Stimulated activated naive CD8-positive, alpha-beta T cell treated with anti-CD3 and anti-CD28 coated beads, Interleukin-15, Interleukin-2, amounts not matched to agents 100 ng/mL and 50 ng/mL, for 24 hours (primary cell): ENCODE measurements at regions not wholly inside any gene's neighbourhood (a gene's known extent, or its start where the extent isn't known, plus 50 kb on each side); places are given as distances from the start of the nearest gene placed in this dataset.
"Not testable (repeated sequence)": the region's sequence is repeated elsewhere in the genome, so short reads cannot be mapped to it uniquely, and the experiment has no call there.

Source experiments
- H3K27ac Mint-ChIP-seq: one replicate; pipeline ENCODE4 v1.8.0; 2021; ENCODE audit warnings: mild to moderate bottlenecking, mixed read lengths
- H3K27me3 Mint-ChIP-seq: one replicate; pipeline ENCODE4 v1.8.0; 2021; ENCODE audit warnings: mixed read lengths
- H3K36me3 Mint-ChIP-seq: one replicate; pipeline ENCODE4 v1.8.0; 2021; ENCODE audit warnings: low read depth, mixed read lengths
- H3K4me1 Mint-ChIP-seq: one replicate; pipeline ENCODE4 v1.8.0; 2021; ENCODE audit warnings: low read depth, mixed read lengths
- H3K4me3 Mint-ChIP-seq: one replicate; pipeline ENCODE4 v1.8.0; 2021; ENCODE audit warnings: mild to moderate bottlenecking, mixed read lengths
- H3K9me3 Mint-ChIP-seq: one replicate; pipeline ENCODE4 v1.8.0; 2021; ENCODE audit warnings: mixed read lengths

GRCh38 chr10:64576497-64576896 lies 1055.3 kb downstream of the REEP3 start:
- H3K36me3 Mint-ChIP-seq: no peaks in the 10 kb centered on the region
- no peak overlapping the region for H3K27ac Mint-ChIP-seq
- no peaks in the 10 kb centered on the region for H3K27me3 Mint-ChIP-seq
- H3K4me1 Mint-ChIP-seq: no peaks in the 10 kb centered on the region
- H3K9me3 Mint-ChIP-seq: peaks cover 3% of the 10 kb centered on the region
- no peak overlapping the region for H3K4me3 Mint-ChIP-seq

- H3K9me3 Mint-ChIP-seq: peaks cover 13% of the 10 kb centered on the region
- H3K4me1 Mint-ChIP-seq, H3K27ac Mint-ChIP-seq: not testable (repeated sequence)
Measured at GRCh38 chr10:64578757-64579156, 1057.6 kb downstream of the REEP3 start.

GRCh38 chr10:64586934-64587503 lies 1065.8 kb downstream of the REEP3 start:
- H3K36me3 Mint-ChIP-seq: no peaks in the 10 kb centered on the region
- no peak overlapping the region for H3K27ac Mint-ChIP-seq
- H3K4me1 Mint-ChIP-seq: no peaks in the 10 kb centered on the region
- no peak overlapping the region for H3K4me3 Mint-ChIP-seq
- peaks cover 14% of the 10 kb centered on the region for H3K9me3 Mint-ChIP-seq
- H3K27me3 Mint-ChIP-seq: no peaks in the 10 kb centered on the region

More at GRCh38 chr10:64578757-64579156, 1057.6 kb downstream of the REEP3 start:
- not testable (repeated sequence) for H3K27me3 Mint-ChIP-seq, H3K4me3 Mint-ChIP-seq, H3K36me3 Mint-ChIP-seq

GRCh38 chr10:64594072-64594471 lies 1072.9 kb downstream of the REEP3 start:
- H3K4me3 Mint-ChIP-seq: no peak overlapping the region
- peaks cover 7% of the 10 kb centered on the region for H3K9me3 Mint-ChIP-seq
- H3K4me1 Mint-ChIP-seq: no peaks in the 10 kb centered on the region
- H3K36me3 Mint-ChIP-seq: no peaks in the 10 kb centered on the region
- H3K27ac Mint-ChIP-seq: no peak overlapping the region
- no peaks in the 10 kb centered on the region for H3K27me3 Mint-ChIP-seq

- no peaks in the 10 kb centered on the region for H3K4me1 Mint-ChIP-seq
- no peak overlapping the region for H3K27ac Mint-ChIP-seq
- no peak overlapping the region for H3K4me3 Mint-ChIP-seq
- H3K27me3 Mint-ChIP-seq: no peaks in the 10 kb centered on the region
- H3K9me3 Mint-ChIP-seq: peaks cover 7% of the 10 kb centered on the region
- H3K36me3 Mint-ChIP-seq: no peaks in the 10 kb centered on the region
Measured at GRCh38 chr10:64598600-64598999, 1077.4 kb downstream of the REEP3 start.

GRCh38 chr10:64601298-64601697 lies 1080.1 kb downstream of the REEP3 start:
- no peak overlapping the region for H3K4me3 Mint-ChIP-seq
- H3K27me3 Mint-ChIP-seq: no peaks in the 10 kb centered on the region
- no peaks in the 10 kb centered on the region for H3K36me3 Mint-ChIP-seq
- H3K27ac Mint-ChIP-seq: no peak overlapping the region
- no peaks in the 10 kb centered on the region for H3K4me1 Mint-ChIP-seq
- H3K9me3 Mint-ChIP-seq: peaks cover 10% of the 10 kb centered on the region

GRCh38 chr10:64617085-64617484 lies 1095.9 kb downstream of the REEP3 start:
- no peak overlapping the region for H3K27ac Mint-ChIP-seq
- no peaks in the 10 kb centered on the region for H3K36me3 Mint-ChIP-seq
- H3K4me1 Mint-ChIP-seq: no peaks in the 10 kb centered on the region
- peaks cover 4% of the 10 kb centered on the region for H3K9me3 Mint-ChIP-seq
- no peak overlapping the region for H3K4me3 Mint-ChIP-seq
- H3K27me3 Mint-ChIP-seq: no peaks in the 10 kb centered on the region

GRCh38 chr10:64619102-64619501 lies 1097.9 kb downstream of the REEP3 start:
- no peaks in the 10 kb centered on the region for H3K36me3 Mint-ChIP-seq
- peaks cover 4% of the 10 kb centered on the region for H3K9me3 Mint-ChIP-seq
- no peak overlapping the region for H3K27ac Mint-ChIP-seq
- no peaks in the 10 kb centered on the region for H3K27me3 Mint-ChIP-seq
- H3K4me1 Mint-ChIP-seq: no peaks in the 10 kb centered on the region
- no peak overlapping the region for H3K4me3 Mint-ChIP-seq

GRCh38 chr10:64626924-64627323 lies 1105.7 kb downstream of the REEP3 start:
- no peak overlapping the region for H3K4me3 Mint-ChIP-seq
- no peaks in the 10 kb centered on the region for H3K36me3 Mint-ChIP-seq
- H3K27ac Mint-ChIP-seq: no peak overlapping the region

GRCh38 chr10:64630534-64630933 lies 1109.3 kb downstream of the REEP3 start:
- no peak overlapping the region for H3K27ac Mint-ChIP-seq
- H3K9me3 Mint-ChIP-seq: peaks cover 4% of the 10 kb centered on the region
- no peaks in the 10 kb centered on the region for H3K4me1 Mint-ChIP-seq
- H3K4me3 Mint-ChIP-seq: no peak overlapping the region
- H3K27me3 Mint-ChIP-seq: no peaks in the 10 kb centered on the region
- H3K36me3 Mint-ChIP-seq: no peaks in the 10 kb centered on the region

More at GRCh38 chr10:64626924-64627323, 1105.7 kb downstream of the REEP3 start:
- no peaks in the 10 kb centered on the region for H3K9me3 Mint-ChIP-seq
- no peaks in the 10 kb centered on the region for H3K27me3 Mint-ChIP-seq
- no peaks in the 10 kb centered on the region for H3K4me1 Mint-ChIP-seq

GRCh38 chr10:64635906-64636305 lies 1114.7 kb downstream of the REEP3 start:
- Mint-ChIP-seq H3K4me3 (no peak overlapping the region), H3K36me3 (no peaks in the 10 kb centered on the region), H3K27me3 (no peaks in the 10 kb centered on the region), H3K4me1 (no peaks in the 10 kb centered on the region), H3K9me3 (peaks cover 7% of the 10 kb centered on the region), H3K27ac (no peak overlapping the region)

GRCh38 chr10:64636461-64636860 lies 1115.3 kb downstream of the REEP3 start:
- no peaks in the 10 kb centered on the region for H3K36me3 Mint-ChIP-seq
- H3K4me3 Mint-ChIP-seq: no peak overlapping the region
- H3K9me3 Mint-ChIP-seq: peaks cover 7% of the 10 kb centered on the region
- no peaks in the 10 kb centered on the region for H3K4me1 Mint-ChIP-seq
- H3K27ac Mint-ChIP-seq: no peak overlapping the region
- H3K27me3 Mint-ChIP-seq: no peaks in the 10 kb centered on the region

GRCh38 chr10:64637939-64638338 lies 1116.7 kb downstream of the REEP3 start:
- peaks cover 7% of the 10 kb centered on the region for H3K9me3 Mint-ChIP-seq
- no peak overlapping the region for H3K27ac Mint-ChIP-seq
- H3K4me3 Mint-ChIP-seq: no peak overlapping the region
- H3K4me1 Mint-ChIP-seq: no peaks in the 10 kb centered on the region
- no peaks in the 10 kb centered on the region for H3K27me3 Mint-ChIP-seq
- H3K36me3 Mint-ChIP-seq: no peaks in the 10 kb centered on the region

GRCh38 chr10:64648915-64649314 lies 1127.7 kb downstream of the REEP3 start:
- peaks cover 8% of the 10 kb centered on the region for H3K9me3 Mint-ChIP-seq
- H3K27ac Mint-ChIP-seq: no peak overlapping the region
- H3K27me3 Mint-ChIP-seq: no peaks in the 10 kb centered on the region
- no peak overlapping the region for H3K4me3 Mint-ChIP-seq
- H3K4me1 Mint-ChIP-seq: no peaks in the 10 kb centered on the region
- no peaks in the 10 kb centered on the region for H3K36me3 Mint-ChIP-seq

GRCh38 chr10:64658528-64658927 lies 1137.3 kb downstream of the REEP3 start:
- peaks cover 18% of the 10 kb centered on the region for H3K9me3 Mint-ChIP-seq
- H3K27me3 Mint-ChIP-seq: no peaks in the 10 kb centered on the region
- H3K36me3 Mint-ChIP-seq: no peaks in the 10 kb centered on the region
- H3K4me1 Mint-ChIP-seq: no peaks in the 10 kb centered on the region
- no peak overlapping the region for H3K27ac Mint-ChIP-seq
- H3K4me3 Mint-ChIP-seq: no peak overlapping the region

- H3K36me3 Mint-ChIP-seq: no peaks in the 10 kb centered on the region
- no peaks in the 10 kb centered on the region for H3K27me3 Mint-ChIP-seq
- H3K9me3 Mint-ChIP-seq: peaks cover 18% of the 10 kb centered on the region
- H3K27ac Mint-ChIP-seq: no peak overlapping the region
- H3K4me1 Mint-ChIP-seq: no peaks in the 10 kb centered on the region
- no peak overlapping the region for H3K4me3 Mint-ChIP-seq
Measured at GRCh38 chr10:64659311-64659710, 1138.1 kb downstream of the REEP3 start.
